ENCODE measurements at regions not wholly inside any gene's neighbourhood (a gene's known extent, or its start where the extent isn't known, plus 50 kb on each side); places are given as distances from the start of the nearest gene placed in this dataset.

DNA sequence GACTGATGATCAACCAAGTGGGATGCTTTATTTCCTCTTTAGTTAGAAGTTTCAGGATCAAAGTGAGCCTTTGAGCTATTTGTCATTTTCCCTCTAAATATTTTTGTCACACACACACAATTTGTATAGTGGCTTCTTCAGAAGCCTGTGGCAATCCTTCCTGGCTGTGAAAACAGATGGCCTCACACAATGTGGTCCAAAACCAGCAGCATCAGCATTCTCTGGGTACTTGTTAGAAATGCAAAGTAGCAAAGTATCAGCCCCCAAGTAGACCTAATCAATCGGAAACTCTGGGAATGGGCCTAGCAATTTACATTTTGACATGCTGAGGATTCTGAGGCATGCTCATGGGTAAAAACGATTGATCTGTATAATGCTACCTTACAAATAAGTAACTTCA is 115.9 kb downstream of the PAX1 start:
- Histone ChIP-seq H3K4me1 (no peaks in the 10 kb centered on the region), H3K27me3 (no peaks in the 10 kb centered on the region), H3K4me3 (no peak overlapping the region), H3K9me3 (no peaks in the 10 kb centered on the region), H3K36me3 (no peaks in the 10 kb centered on the region), H3K27ac (no peak overlapping the region)
- intact Hi-C loops (cut with DNase I; ENCODE audit: low total_unique reads) = no loop called here
- TF ChIP-seq POLR2A (IDR thresholded peaks at IDR 0.05) = no peak
- TF ChIP-seq, protein P1, sequence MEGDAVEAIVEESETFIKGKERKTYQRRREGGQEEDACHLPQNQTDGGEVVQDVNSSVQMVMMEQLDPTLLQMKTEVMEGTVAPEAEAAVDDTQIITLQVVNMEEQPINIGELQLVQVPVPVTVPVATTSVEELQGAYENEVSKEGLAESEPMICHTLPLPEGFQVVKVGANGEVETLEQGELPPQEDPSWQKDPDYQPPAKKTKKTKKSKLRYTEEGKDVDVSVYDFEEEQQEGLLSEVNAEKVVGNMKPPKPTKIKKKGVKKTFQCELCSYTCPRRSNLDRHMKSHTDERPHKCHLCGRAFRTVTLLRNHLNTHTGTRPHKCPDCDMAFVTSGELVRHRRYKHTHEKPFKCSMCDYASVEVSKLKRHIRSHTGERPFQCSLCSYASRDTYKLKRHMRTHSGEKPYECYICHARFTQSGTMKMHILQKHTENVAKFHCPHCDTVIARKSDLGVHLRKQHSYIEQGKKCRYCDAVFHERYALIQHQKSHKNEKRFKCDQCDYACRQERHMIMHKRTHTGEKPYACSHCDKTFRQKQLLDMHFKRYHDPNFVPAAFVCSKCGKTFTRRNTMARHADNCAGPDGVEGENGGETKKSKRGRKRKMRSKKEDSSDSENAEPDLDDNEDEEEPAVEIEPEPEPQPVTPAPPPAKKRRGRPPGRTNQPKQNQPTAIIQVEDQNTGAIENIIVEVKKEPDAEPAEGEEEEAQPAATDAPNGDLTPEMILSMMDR (IDR thresholded peaks at IDR 0.05) = no peak
- TF ChIP-seq POLR2AphosphoS5 (IDR thresholded peaks at IDR 0.05) = no peak
- TF ChIP-seq EP300 (IDR thresholded peaks at IDR 0.05) = no peak
- DNase-seq = no peak
- WGBS, 5 donors = 49 to 59% (median 54%) methylated on average over 2 of the region's 2 CpGs

GRCh38 chr20:21820688-21821087 is 115.2 kb downstream of the PAX1 start:
- Histone ChIP-seq H3K9me3 (no peaks in the 10 kb centered on the region), H3K4me3 (no peak overlapping the region), H3K27ac (no peak overlapping the region), H3K4me1 (no peaks in the 10 kb centered on the region), H3K36me3 (no peaks in the 10 kb centered on the region), H3K27me3 (no peaks in the 10 kb centered on the region)
- no peak for DNase-seq
- WGBS, 5 donors = 23 to 34% (median 30%) methylated on average over 6 of the region's 6 CpGs
- TF ChIP-seq POLR2AphosphoS5 (IDR thresholded peaks at IDR 0.05) = no peak
- no peak for TF ChIP-seq POLR2A (IDR thresholded peaks at IDR 0.05)
- TF ChIP-seq, protein P1 (IDR thresholded peaks at IDR 0.05) = no peak
- no peak for TF ChIP-seq EP300 (IDR thresholded peaks at IDR 0.05)
- intact Hi-C loops (cut with DNase I; ENCODE audit: low total_unique reads) = no loop called here

DNA sequence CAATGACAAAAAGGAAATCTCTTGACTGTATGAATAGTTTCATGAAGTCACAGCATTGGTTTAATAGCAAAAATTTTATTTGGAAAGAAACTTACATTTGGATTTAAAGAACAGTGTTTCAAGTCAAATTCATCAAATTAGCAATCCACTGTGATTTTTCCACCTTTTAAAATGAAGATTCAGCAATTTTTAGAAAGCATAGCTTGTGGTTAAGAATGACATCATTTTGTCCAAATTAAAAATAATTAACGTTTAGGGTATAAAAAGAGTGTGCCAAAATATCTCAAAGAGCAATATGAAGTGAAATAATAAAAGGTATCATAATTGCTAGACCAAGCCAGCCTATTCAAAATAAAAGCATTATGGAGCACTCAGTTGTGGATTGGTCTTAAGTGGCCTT is 114.6 kb downstream of the PAX1 start:
- H3K9me3 ChIP-seq = no peaks in the 10 kb centered on the region
- intact Hi-C loops (cut with DNase I; ENCODE audit: low total_unique reads) = no loop called here
- WGBS, 5 donors = 51 to 64% (median 60%) methylated on average over 1 of the region's 1 CpG

GRCh38 chr20:21812379-21812778 is 106.9 kb downstream of the PAX1 start:
- 50 to 88% (median 59%) methylated on average over 1 of the region's 1 CpG for WGBS, 5 donors
- no peak for DNase-seq
- TF ChIP-seq EP300 (IDR thresholded peaks at IDR 0.05) (no peak), POLR2AphosphoS5 (IDR thresholded peaks at IDR 0.05) (no peak), POLR2A (IDR thresholded peaks at IDR 0.05) (no peak)
- TF ChIP-seq, protein P1 (IDR thresholded peaks at IDR 0.05) = no peak
- no peaks in the 10 kb centered on the region for H3K4me1 ChIP-seq
- no peak overlapping the region for H3K4me3 ChIP-seq
- H3K36me3 ChIP-seq = no peaks in the 10 kb centered on the region
- H3K9me3 ChIP-seq = no peaks in the 10 kb centered on the region
- H3K27me3 ChIP-seq = peaks cover 0 to 13% (median 5%) of the 10 kb centered on the region in 3 donors
- H3K27ac ChIP-seq = no peak overlapping the region
- intact Hi-C loops (cut with DNase I; ENCODE audit: low total_unique reads) = no loop called here

More for the DNA sequence above, 114.6 kb downstream of the PAX1 start:
- Histone ChIP-seq H3K36me3 (no peaks in the 10 kb centered on the region), H3K4me3 (no peak overlapping the region), H3K27me3 (no peaks in the 10 kb centered on the region), H3K4me1 (no peaks in the 10 kb centered on the region), H3K27ac (no peak overlapping the region)
- no peak for TF ChIP-seq EP300 (IDR thresholded peaks at IDR 0.05)
- TF ChIP-seq POLR2A (IDR thresholded peaks at IDR 0.05) = no peak
- TF ChIP-seq, protein P1 (IDR thresholded peaks at IDR 0.05) = no peak
- TF ChIP-seq POLR2AphosphoS5 (IDR thresholded peaks at IDR 0.05) = no peak
- no peak for DNase-seq

Data from stomach (tissue), 8 donors.